OCI-LY7 (cell line): ENCODE measurements at regions not wholly inside any gene's neighbourhood (a gene's known extent, or its start where the extent isn't known, plus 50 kb on each side); places are given as distances from the start of the nearest gene placed in this dataset.
"Not testable (repeated sequence)": the region's sequence is repeated elsewhere in the genome, so short reads cannot be mapped to it uniquely, and the experiment has no call there.

Source experiments
- BruUV-seq: library from RNA; stranded (reverse); fragments of 400-500 nt; replicated peaks from 2 replicates; lab custom pipeline; 2021; lab: Mats Ljungman, UMichigan
- CTCF ChIA-PET: fragments of 300-600 bp; sonication (Branson Sonifier 250); formaldehyde crosslinking; loops from one replicate; lab custom pipeline; 2022; ENCODE audit warnings: antibody characterized with exemption; ENCODE audit not compliant: unreplicated experiment; lab: Charles Lee
- POLR2A ChIA-PET: fragments of 300-600 bp; sonication (Branson Sonifier 250); formaldehyde crosslinking; loops from one replicate; lab custom pipeline; 2022; ENCODE audit warnings: antibody characterized with exemption; lab: Charles Lee
- DNase-seq: peaks from one replicate; pipeline ENCODE4 v3.0.0-alpha.2; 2015; ENCODE audit warnings: low spot score
- H2AFZ ChIP-seq: fragments of 200-600 bp; sonication (generic), shearing (Covaris generic); 2 replicates; pipeline ENCODE4 v1.6.1; 2014; ENCODE audit warnings: mild to moderate bottlenecking, antibody characterized with exemption, low read length, moderate library complexity
- H3K27ac ChIP-seq: fragments of 200-600 bp; sonication (generic); 2 replicates; pipeline ENCODE4 v1.5.1; 2014; ENCODE audit warnings: mixed run types, low read depth, mild to moderate bottlenecking, moderate library complexity, low read length, inconsistent platforms; ENCODE audit not compliant: poor library complexity, severe bottlenecking
- H3K36me3 ChIP-seq: fragments of 200-600 bp; sonication (generic); 2 replicates; pipeline ENCODE4 v1.6.1; 2014; ENCODE audit warnings: mild to moderate bottlenecking, antibody characterized with exemption, low read length, moderate library complexity, mixed read lengths; ENCODE audit not compliant: insufficient read depth
- H3K4me1 ChIP-seq: fragments of 200-600 bp; sonication (generic); 2 replicates; pipeline ENCODE4 v1.5.1; 2014; ENCODE audit warnings: mild to moderate bottlenecking, low read length; ENCODE audit not compliant: insufficient read depth, poor library complexity, severe bottlenecking
- H3K4me2 ChIP-seq: fragments of 200-600 bp; sonication (generic); 2 replicates; pipeline ENCODE4 v1.6.1; 2014; ENCODE audit warnings: mild to moderate bottlenecking, low read length
- H3K4me3 ChIP-seq: fragments of 200-600 bp; sonication (generic); 2 replicates; pipeline ENCODE4 v1.5.1; 2014; ENCODE audit warnings: mild to moderate bottlenecking, low read depth, low read length; ENCODE audit not compliant: poor library complexity, severe bottlenecking
- H3K79me2 ChIP-seq: fragments of 200-600 bp; sonication (generic); 2 replicates; pipeline ENCODE4 v1.6.1; 2016; ENCODE audit warnings: low read depth, mild to moderate bottlenecking, low read length, moderate library complexity, mixed read lengths; ENCODE audit not compliant: insufficient read depth
- H3K9me2 ChIP-seq: fragments of 200-600 bp; sonication (generic); 2 replicates; pipeline ENCODE4 v1.6.1; 2016; ENCODE audit warnings: mild to moderate bottlenecking, low read length, mixed read lengths; ENCODE audit not compliant: insufficient read depth
- H3K9me3 ChIP-seq: fragments of 200-600 bp; sonication (generic); 2 replicates; pipeline ENCODE4 v1.6.1; 2014; ENCODE audit warnings: mild to moderate bottlenecking, mixed run types, low read length, mixed read lengths
- H4K20me1 ChIP-seq: fragments of 200-600 bp; sonication (generic); 2 replicates; pipeline ENCODE4 v1.6.1; 2014; ENCODE audit warnings: mild to moderate bottlenecking, antibody characterized with exemption, low read length, moderate library complexity, mixed read lengths; ENCODE audit not compliant: insufficient read depth
- EZH2phosphoT487 ChIP-seq: fragments of 200-600 bp; sonication (generic); IDR thresholded peaks from 2 replicates; pipeline ENCODE4 v1.6.1; 2018; ENCODE audit warnings: low read depth, borderline replicate concordance, mild to moderate bottlenecking, mixed run types, antibody characterized with exemption, low read length, moderate library complexity, mixed read lengths
- intact Hi-C: fragments of 100-400 bp; cut with micrococcal nuclease; formaldehyde crosslinking; loops from one replicate; pipeline ENCODE4 v1.10.0; 2022; ENCODE audit not compliant: unreplicated experiment
- TF ChIP-seq, protein P1 (sequence below): fragments of 200-600 bp; sonication (generic); conservative IDR thresholded peaks from 2 replicates; pipeline ENCODE4 v1.5.1; 2014; ENCODE audit warnings: mild to moderate bottlenecking, antibody characterized with exemption, low read length, moderate library complexity, mixed read lengths

DNA sequence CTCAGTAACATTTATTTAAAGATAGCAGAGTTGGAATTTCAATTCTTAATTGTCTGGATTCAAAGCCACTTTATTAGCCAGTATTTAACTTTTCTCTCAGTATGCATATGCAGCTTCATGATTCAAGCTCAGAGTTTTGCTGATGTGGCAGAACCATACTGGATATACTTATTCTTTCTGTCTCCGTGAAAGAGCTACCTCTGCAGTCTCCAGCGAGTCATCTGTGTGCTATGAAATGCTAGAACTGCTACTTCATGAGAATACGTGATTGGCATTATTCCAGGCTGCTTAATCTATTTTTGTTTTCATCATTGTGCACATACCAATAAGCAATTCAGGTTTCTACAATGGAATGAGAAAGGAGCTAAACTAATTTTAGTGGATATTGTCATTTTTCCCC, 743.7 kb downstream of the C4orf33 start:
- CTCF ChIA-PET, result no interaction called here
- POLR2A ChIA-PET, result interaction anchor here (1.0 kb wide), 1 partner anchor 91 kb away, joined by 3 read pairs; no protein-coding TSS in a partner anchor
- Histone ChIP-seq H2AFZ (no peak overlapping the region), H3K9me2 (no peaks in the 10 kb centered on the region), H3K4me2 (no peak overlapping the region), H3K36me3 (no peaks in the 10 kb centered on the region), H4K20me1 (no peaks in the 10 kb centered on the region), H3K79me2 (no peaks in the 10 kb centered on the region), H3K4me3 (no peak overlapping the region), H3K9me3 (no peaks in the 10 kb centered on the region), H3K27ac (no peak overlapping the region), H3K4me1 (no peaks in the 10 kb centered on the region)
- no TSS peak for BruUV-seq
- TF ChIP-seq EZH2phosphoT487, result no peak
- TF ChIP-seq, protein P1, sequence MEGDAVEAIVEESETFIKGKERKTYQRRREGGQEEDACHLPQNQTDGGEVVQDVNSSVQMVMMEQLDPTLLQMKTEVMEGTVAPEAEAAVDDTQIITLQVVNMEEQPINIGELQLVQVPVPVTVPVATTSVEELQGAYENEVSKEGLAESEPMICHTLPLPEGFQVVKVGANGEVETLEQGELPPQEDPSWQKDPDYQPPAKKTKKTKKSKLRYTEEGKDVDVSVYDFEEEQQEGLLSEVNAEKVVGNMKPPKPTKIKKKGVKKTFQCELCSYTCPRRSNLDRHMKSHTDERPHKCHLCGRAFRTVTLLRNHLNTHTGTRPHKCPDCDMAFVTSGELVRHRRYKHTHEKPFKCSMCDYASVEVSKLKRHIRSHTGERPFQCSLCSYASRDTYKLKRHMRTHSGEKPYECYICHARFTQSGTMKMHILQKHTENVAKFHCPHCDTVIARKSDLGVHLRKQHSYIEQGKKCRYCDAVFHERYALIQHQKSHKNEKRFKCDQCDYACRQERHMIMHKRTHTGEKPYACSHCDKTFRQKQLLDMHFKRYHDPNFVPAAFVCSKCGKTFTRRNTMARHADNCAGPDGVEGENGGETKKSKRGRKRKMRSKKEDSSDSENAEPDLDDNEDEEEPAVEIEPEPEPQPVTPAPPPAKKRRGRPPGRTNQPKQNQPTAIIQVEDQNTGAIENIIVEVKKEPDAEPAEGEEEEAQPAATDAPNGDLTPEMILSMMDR, result no peak
- no peak for DNase-seq
- intact Hi-C loops, result no loop called here

DNA sequence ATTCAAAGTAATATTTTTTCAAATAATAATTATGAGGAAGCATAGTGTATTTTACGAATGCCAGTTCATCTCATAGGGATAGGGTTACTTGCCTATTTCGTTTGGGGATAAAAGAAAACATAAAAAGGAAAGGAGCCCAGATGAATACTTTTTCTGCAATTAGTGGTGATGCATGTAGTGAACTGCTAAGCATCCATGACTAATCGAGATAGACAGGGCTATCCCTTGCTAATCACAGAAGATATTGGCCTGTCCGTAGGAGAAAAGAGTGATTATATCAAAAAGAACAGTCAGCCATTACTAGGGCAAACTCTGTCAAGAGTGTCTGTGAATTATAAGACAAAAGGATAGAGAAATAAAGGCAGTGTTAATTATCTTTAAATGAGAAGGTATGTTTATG, 746.1 kb downstream of the C4orf33 start:
- H3K27ac ChIP-seq, result no peak overlapping the region
- H4K20me1 ChIP-seq, result no peaks in the 10 kb centered on the region
- H3K9me2 ChIP-seq, result no peaks in the 10 kb centered on the region
- CTCF ChIA-PET, result no interaction called here
- no peak overlapping the region for H3K4me3 ChIP-seq
- TF ChIP-seq, protein P1, result no peak
- no peak for TF ChIP-seq EZH2phosphoT487
- no peaks in the 10 kb centered on the region for H3K4me1 ChIP-seq
- no peak for DNase-seq
- no peaks in the 10 kb centered on the region for H3K79me2 ChIP-seq
- no peaks in the 10 kb centered on the region for H3K9me3 ChIP-seq
- H3K36me3 ChIP-seq, result no peaks in the 10 kb centered on the region
- POLR2A ChIA-PET, result interaction anchor here (0.6 kb wide), 1 partner anchor 1246 kb away, joined by 3 read pairs; no protein-coding TSS in a partner anchor
- BruUV-seq, result no TSS peak
- intact Hi-C loops, result no loop called here
- no peak overlapping the region for H2AFZ ChIP-seq
- no peak overlapping the region for H3K4me2 ChIP-seq

DNA sequence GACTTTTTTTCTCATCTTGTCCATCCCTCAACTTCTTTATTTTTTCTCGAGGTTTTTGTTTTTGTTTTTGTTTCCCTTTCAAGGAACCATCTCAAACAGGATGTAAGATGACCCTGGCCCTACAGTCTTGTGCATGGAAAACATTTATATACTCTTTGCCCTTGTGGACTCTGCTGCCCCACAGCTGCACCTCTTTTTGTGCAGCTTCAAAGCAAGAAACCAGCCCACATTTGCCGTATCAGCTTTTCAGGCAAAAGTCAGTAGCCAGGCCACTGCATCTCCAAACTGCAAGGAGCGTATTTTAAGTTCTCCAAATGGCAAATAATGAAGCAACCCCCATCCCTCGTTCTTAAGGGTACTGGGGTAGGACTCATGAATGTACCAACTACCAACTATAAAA, 756.5 kb downstream of the C4orf33 start:
- TF ChIP-seq, protein P1, result no peak
- no peak for TF ChIP-seq EZH2phosphoT487
- no peak overlapping the region for H3K4me2 ChIP-seq
- H3K9me3 ChIP-seq, result no peaks in the 10 kb centered on the region
- no peaks in the 10 kb centered on the region for H3K79me2 ChIP-seq
- no peaks in the 10 kb centered on the region for H3K4me1 ChIP-seq
- no peak overlapping the region for H2AFZ ChIP-seq
- POLR2A ChIA-PET, result no interaction called here
- CTCF ChIA-PET, result no interaction called here
- no peaks in the 10 kb centered on the region for H3K9me2 ChIP-seq
- H3K27ac ChIP-seq, result no peak overlapping the region
- intact Hi-C loops, result no loop called here
- H4K20me1 ChIP-seq, result no peaks in the 10 kb centered on the region
- H3K4me3 ChIP-seq, result no peak overlapping the region
- no TSS peak for BruUV-seq
- no peaks in the 10 kb centered on the region for H3K36me3 ChIP-seq
- no peak for DNase-seq

GRCh38 chr4:129853685-129854467, 757.9 kb downstream of the C4orf33 start:
- H3K36me3 ChIP-seq, DNase-seq, POLR2A ChIA-PET, H4K20me1 ChIP-seq, H3K9me2 ChIP-seq, H3K79me2 ChIP-seq, H3K4me2 ChIP-seq, H3K4me3 ChIP-seq, BruUV-seq, H3K27ac ChIP-seq, H2AFZ ChIP-seq, intact Hi-C loops, CTCF ChIA-PET, H3K4me1 ChIP-seq, H3K9me3 ChIP-seq: not testable (repeated sequence)
